Endothelial cell of umbilical vein (primary cell): ENCODE measurements at regions not wholly inside any gene's neighbourhood (a gene's known extent, or its start where the extent isn't known, plus 50 kb on each side); places are given as distances from the start of the nearest gene placed in this dataset.

Experiments used
- BruUV-seq: library from RNA; stranded (reverse); fragments of 400-500 nt; replicated peaks from 2 replicates; lab custom pipeline; 2021; lab: Mats Ljungman, UMichigan
- CTCF ChIA-PET: fragments of 300-600, 350-600 bp; sonication (Branson Sonifier 250); formaldehyde crosslinking; loops from one replicate; lab custom pipeline; 2021; ENCODE audit warnings: antibody characterized with exemption, inconsistent platforms; lab: Charles Lee
- POLR2A ChIA-PET: fragments of 300-600, 350-600 bp; sonication (Branson Sonifier 250); formaldehyde crosslinking; loops from one replicate; lab custom pipeline; 2021; ENCODE audit warnings: antibody characterized with exemption, inconsistent platforms; lab: Charles Lee
- DNase-seq: peaks from one replicate; pipeline ENCODE4 v3.0.0-alpha.2; 2011; ENCODE audit warnings: low read depth, low spot score
- FAIRE-seq: peaks from 2 replicates; lab custom pipeline; 2011; peaks lifted over from hg19 to GRCh38; lab: Jason Lieb, UNC
- H2AFZ ChIP-seq: 2 replicates; pipeline ENCODE4 v1.6.0; 2012; ENCODE audit warnings: low read depth, low read length, control low read depth, inconsistent platforms
- H3K27ac ChIP-seq: 2 replicates; pipeline ENCODE4 v1.5.1; 2011; ENCODE audit warnings: low read depth, mild to moderate bottlenecking, control low read depth, low read length, moderate library complexity; ENCODE audit not compliant: insufficient read depth
- H3K27me3 ChIP-seq, 2 experiments: 2 replicates each; pipeline versions ENCODE4 v1.6.0 to v1.6.1; 2011; ENCODE audit warnings: low read length in 2 of 2, mixed read lengths in 1 of 2; ENCODE audit not compliant: control insufficient read depth in 2 of 2, insufficient read depth in 2 of 2
- H3K36me3 ChIP-seq, 2 experiments: 2 replicates in 1 of 2; 3 replicates in 1 of 2; pipeline ENCODE4 v1.5.1; 2011; ENCODE audit warnings: low read length in 2 of 2, mild to moderate bottlenecking in 1 of 2, moderate library complexity in 1 of 2; ENCODE audit not compliant: control insufficient read depth in 2 of 2, insufficient read depth in 2 of 2; ENCODE audit errors: extremely low read depth in 1 of 2
- H3K4me1 ChIP-seq: 3 replicates; pipeline ENCODE4 v1.5.1; 2011; ENCODE audit warnings: mild to moderate bottlenecking, low read length; ENCODE audit not compliant: control insufficient read depth, insufficient read depth; ENCODE audit errors: extremely low read depth
- H3K4me2 ChIP-seq: 2 replicates; pipeline ENCODE4 v1.6.1; 2011; ENCODE audit warnings: low read length, control low read depth, mixed read lengths; ENCODE audit not compliant: insufficient read depth
- H3K4me3 ChIP-seq, 3 experiments: fragments of 200-600 bp in 1 of 3; sonication (generic), shearing (Covaris generic) in 1 of 3; replicated peaks in 1 of 3; 2 replicates each; pipeline ENCODE4 v1.5.1; 2011 to 2016; ENCODE audit warnings: control low read depth in 3 of 3, low read length in 3 of 3, mild to moderate bottlenecking in 2 of 3, inconsistent platforms in 1 of 3, low read depth in 1 of 3, moderate library complexity in 1 of 3; ENCODE audit not compliant: insufficient read depth in 1 of 3
- H3K79me2 ChIP-seq: 2 replicates; pipeline ENCODE4 v1.6.0; 2012; ENCODE audit warnings: low read length, inconsistent platforms; ENCODE audit not compliant: control insufficient read depth, insufficient read depth
- H3K9ac ChIP-seq: replicated peaks from 2 replicates; pipeline ENCODE3; 2011; ENCODE audit warnings: low read length, control low read depth; ENCODE audit not compliant: insufficient read depth; ENCODE audit errors: extremely low read depth
- H3K9me1 ChIP-seq: replicated peaks from 3 replicates; pipeline ENCODE4 v1.6.0; 2011; ENCODE audit warnings: mild to moderate bottlenecking, low read length; ENCODE audit not compliant: control insufficient read depth, insufficient read depth; ENCODE audit errors: extremely low read depth
- H3K9me3 ChIP-seq: replicated peaks from 2 replicates; pipeline ENCODE4 v1.5.1; 2012; ENCODE audit warnings: low read length, inconsistent platforms; ENCODE audit not compliant: control insufficient read depth, insufficient read depth
- H4K20me1 ChIP-seq: replicated peaks from 2 replicates; pipeline ENCODE3; 2011; ENCODE audit warnings: mild to moderate bottlenecking, low read length; ENCODE audit not compliant: control insufficient read depth, insufficient read depth; ENCODE audit errors: extremely low read depth
- CTCF ChIP-seq, 2 donors: IDR thresholded peaks; 1 replicate in 1 of 2; 2 replicates in 1 of 2; pipeline ENCODE4 v1.5.1; 2011; ENCODE audit warnings: low read length in 2 of 2, mild to moderate bottlenecking in 2 of 2, moderate library complexity in 2 of 2, control low read depth in 1 of 2, inconsistent platforms in 1 of 2, low read depth in 1 of 2; ENCODE audit not compliant: insufficient read depth in 1 of 2; ENCODE audit errors: extremely low read depth in 1 of 2
- EZH2 ChIP-seq: IDR thresholded peaks from 2 replicates; pipeline ENCODE4 v1.6.1; 2012; ENCODE audit warnings: borderline replicate concordance, low read depth, mild to moderate bottlenecking, moderate library complexity, low read length, inconsistent platforms; ENCODE audit not compliant: severe bottlenecking
- FOS ChIP-seq: IDR thresholded peaks from 2 replicates; pipeline ENCODE4 v1.6.1; 2011; ENCODE audit warnings: mild to moderate bottlenecking, low read length, moderate library complexity, borderline replicate concordance; ENCODE audit not compliant: insufficient read depth
- GATA2 ChIP-seq: IDR thresholded peaks from 2 replicates; pipeline ENCODE4 v1.7.0; 2011; ENCODE audit warnings: low read depth, mild to moderate bottlenecking, moderate library complexity, mixed read lengths, low read length; ENCODE audit not compliant: insufficient read length, insufficient read depth
- JUN ChIP-seq: IDR thresholded peaks from 2 replicates; pipeline ENCODE4 v1.6.1; 2011; ENCODE audit warnings: borderline replicate concordance, low read depth; ENCODE audit not compliant: insufficient read length, insufficient read depth
- MAX ChIP-seq: IDR thresholded peaks from 2 replicates; pipeline ENCODE4 v1.6.1; 2011; ENCODE audit not compliant: insufficient read depth, insufficient read length
- MYC ChIP-seq: IDR thresholded peaks from one replicate; pipeline ENCODE4 v1.6.1; 2011; ENCODE audit warnings: mild to moderate bottlenecking, low read depth, low read length
- POLR2A ChIP-seq: IDR thresholded peaks from 2 replicates; pipeline ENCODE4 v1.6.1; 2012; ENCODE audit warnings: low read depth, mild to moderate bottlenecking, control low read depth, low read length
- POLR2AphosphoS5 ChIP-seq: IDR thresholded peaks from 2 replicates; pipeline ENCODE4 v1.6.1; 2012; ENCODE audit warnings: low read depth, mild to moderate bottlenecking, control low read depth, low read length, moderate library complexity; ENCODE audit not compliant: insufficient read depth
- dilution Hi-C: fragments of 300-500 bp; cut with MboI; formaldehyde crosslinking; loops from one replicate; pipeline ENCODE4 v1.15.0; 2019; ENCODE audit warnings: low sequenced_read_pairs; ENCODE audit not compliant: extremely low pct_ligation_motif_present
- intact Hi-C: fragments of 100-400 bp; cut with micrococcal nuclease; formaldehyde crosslinking; loops from one replicate; pipeline ENCODE4 v1.10.0; 2022

DNA sequence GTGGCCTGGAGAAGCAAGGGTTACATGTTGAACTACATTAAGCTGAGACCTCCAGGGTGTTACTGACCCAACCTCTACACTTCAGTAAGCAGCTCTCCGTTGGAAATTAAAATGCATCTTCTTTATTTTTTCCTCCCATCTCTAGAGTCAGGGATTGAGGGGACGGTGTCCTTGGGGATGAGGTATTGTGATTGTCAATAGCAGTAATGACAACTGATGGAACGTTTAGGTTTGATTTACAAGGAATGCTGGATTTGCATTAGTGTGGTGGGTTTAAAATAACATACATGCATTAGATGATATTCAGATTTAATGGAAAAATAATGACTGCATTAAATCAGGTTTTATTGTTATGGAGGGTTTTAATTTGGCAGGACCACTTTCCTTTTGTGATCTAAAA lies 82.9 kb upstream of the NTRK2 start:
- H3K4me3 ChIP-seq = no peak overlapping the region
- no peaks in the 10 kb centered on the region for H3K9me1 ChIP-seq
- FAIRE-seq (no peak), DNase-seq (no peak)
- no peaks in the 10 kb centered on the region for H3K27me3 ChIP-seq
- POLR2A ChIA-PET = no interaction called here
- no peaks in the 10 kb centered on the region for H4K20me1 ChIP-seq
- intact Hi-C loops (no loop called here), dilution Hi-C loops (no loop called here)
- H3K27ac ChIP-seq = no peak overlapping the region
- H3K4me1 ChIP-seq = no peaks in the 10 kb centered on the region
- no peak overlapping the region for H3K4me2 ChIP-seq
- CTCF ChIA-PET = no interaction called here
- no peak overlapping the region for H2AFZ ChIP-seq
- no peaks in the 10 kb centered on the region for H3K79me2 ChIP-seq
- H3K9ac ChIP-seq = no peak overlapping the region
- TF ChIP-seq CTCF (IDR thresholded peaks at IDR 0.05; ENCODE audit: extremely low read depth in 1 of 2, insufficient read depth in 1 of 2, low read depth in 1 of 2, low read length in 2 of 2) = no peak
- no peak for TF ChIP-seq POLR2AphosphoS5
- no peak for TF ChIP-seq FOS
- no peak for TF ChIP-seq GATA2
- TF ChIP-seq EZH2 = no peak
- no peak for TF ChIP-seq JUN
- no peak for TF ChIP-seq POLR2A
- no peak for TF ChIP-seq MYC
- TF ChIP-seq MAX = no peak
- no peaks in the 10 kb centered on the region for H3K36me3 ChIP-seq
- no TSS peak for BruUV-seq
- H3K9me3 ChIP-seq = no peaks in the 10 kb centered on the region
